Endothelial cell (in vitro differentiated cells): ENCODE measurements at regions not wholly inside any gene's neighbourhood (a gene's known extent, or its start where the extent isn't known, plus 50 kb on each side); places are given as distances from the start of the nearest gene placed in this dataset.

Experiments used
- DNase-seq: peaks from one replicate; pipeline ENCODE4 v3.0.0; 2021; ENCODE audit warnings: low spot score
- H3K27ac Mint-ChIP-seq: one replicate; pipeline ENCODE4 v1.8.0; 2021; ENCODE audit warnings: mixed read lengths, inconsistent platforms; ENCODE audit not compliant: unreplicated experiment
- H3K27me3 Mint-ChIP-seq: one replicate; pipeline ENCODE4 v1.8.0; 2021; ENCODE audit warnings: mild to moderate bottlenecking, moderate library complexity, mixed read lengths, inconsistent platforms; ENCODE audit not compliant: unreplicated experiment
- H3K36me3 Mint-ChIP-seq: one replicate; pipeline ENCODE4 v1.8.0; 2021; ENCODE audit warnings: mild to moderate bottlenecking, low read depth, mixed read lengths, inconsistent platforms; ENCODE audit not compliant: unreplicated experiment
- H3K4me1 Mint-ChIP-seq: one replicate; pipeline ENCODE4 v1.8.0; 2021; ENCODE audit warnings: mild to moderate bottlenecking, mixed read lengths, inconsistent platforms; ENCODE audit not compliant: unreplicated experiment
- H3K4me3 Mint-ChIP-seq: one replicate; pipeline ENCODE4 v1.8.0; 2021; ENCODE audit warnings: mild to moderate bottlenecking, mixed read lengths, inconsistent platforms; ENCODE audit not compliant: unreplicated experiment
- H3K9me3 Mint-ChIP-seq: one replicate; pipeline ENCODE4 v1.8.0; 2021; ENCODE audit warnings: mixed read lengths, inconsistent platforms; ENCODE audit not compliant: unreplicated experiment
- CTCF ChIP-seq: fragments of 200-600 bp; sonication (generic); IDR thresholded peaks from one replicate; pipeline ENCODE4 v1.5.0; 2021; ENCODE audit warnings: antibody characterized with exemption; ENCODE audit not compliant: unreplicated experiment

DNA sequence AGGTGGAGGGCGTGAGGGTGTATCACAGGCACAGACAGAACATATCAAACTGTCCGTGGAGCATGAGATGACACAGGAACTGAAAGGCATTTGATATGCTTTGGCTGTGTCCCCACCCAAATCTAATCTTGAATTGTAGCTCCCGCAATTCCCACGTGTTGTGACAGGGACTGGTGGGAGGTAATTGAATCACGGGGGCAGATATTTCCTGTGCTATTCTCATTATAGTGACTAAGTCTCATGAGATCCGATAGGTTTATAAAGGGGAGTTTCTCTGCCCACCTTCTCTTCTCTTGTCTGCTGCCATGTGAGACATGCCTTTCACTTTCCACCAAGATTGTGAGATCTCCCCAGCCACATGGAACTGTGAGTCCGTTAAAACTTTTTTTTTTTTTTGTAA lies 123.1 kb upstream of the PIEZO2 start:
- no peak overlapping the region for H3K27ac Mint-ChIP-seq
- H3K27me3 Mint-ChIP-seq: peaks cover 2% of the 10 kb centered on the region
- H3K4me1 Mint-ChIP-seq: peaks cover 12% of the 10 kb centered on the region
- no peak for DNase-seq
- H3K36me3 Mint-ChIP-seq: no peaks in the 10 kb centered on the region
- H3K4me3 Mint-ChIP-seq: no peak overlapping the region
- no peaks in the 10 kb centered on the region for H3K9me3 Mint-ChIP-seq
- no peak for TF ChIP-seq CTCF

GRCh38 chr18:11271954-11272353 lies 122.6 kb upstream of the PIEZO2 start:
- no peak for TF ChIP-seq CTCF
- Mint-ChIP-seq H3K4me3 (no peak overlapping the region), H3K4me1 (peaks cover 12% of the 10 kb centered on the region), H3K27ac (no peak overlapping the region), H3K36me3 (no peaks in the 10 kb centered on the region), H3K27me3 (peaks cover 2% of the 10 kb centered on the region), H3K9me3 (no peaks in the 10 kb centered on the region)
- DNase-seq: no peak

- DNase-seq: no peak
- Mint-ChIP-seq H3K9me3 (no peaks in the 10 kb centered on the region), H3K36me3 (no peaks in the 10 kb centered on the region), H3K27ac (no peak overlapping the region), H3K4me3 (no peak overlapping the region), H3K4me1 (peaks cover 12% of the 10 kb centered on the region), H3K27me3 (peaks cover 2% of the 10 kb centered on the region)
- no peak for TF ChIP-seq CTCF
Measured at GRCh38 chr18:11269257-11269656, 119.9 kb upstream of the PIEZO2 start.

DNA sequence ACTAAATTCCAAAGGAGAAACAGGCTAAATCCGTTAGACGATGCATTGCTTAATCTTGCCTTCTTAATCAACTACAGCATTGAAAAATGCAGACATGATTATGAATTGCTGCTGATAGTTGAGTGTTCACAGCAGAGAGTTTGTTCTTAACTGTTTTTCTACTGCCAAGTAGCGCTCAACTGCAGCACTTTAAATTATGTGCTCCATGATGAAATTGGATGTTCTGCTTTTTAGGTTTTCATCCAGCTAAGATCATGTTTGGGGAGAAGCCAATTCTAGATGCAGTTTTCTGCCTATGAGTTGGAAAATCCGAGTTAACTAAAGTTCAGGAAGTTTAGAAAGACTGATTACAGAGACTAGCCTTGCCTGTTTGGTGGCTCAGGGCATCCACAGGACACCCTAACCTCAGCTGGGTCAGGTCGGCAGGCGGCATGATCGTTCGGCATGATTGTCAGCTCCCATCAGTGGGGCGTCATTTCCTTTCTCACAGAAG lies 119.4 kb upstream of the PIEZO2 start:
- H3K4me3 Mint-ChIP-seq: no peak overlapping the region
- H3K9me3 Mint-ChIP-seq: no peaks in the 10 kb centered on the region
- H3K36me3 Mint-ChIP-seq: no peaks in the 10 kb centered on the region
- no peak for TF ChIP-seq CTCF
- H3K4me1 Mint-ChIP-seq: peaks cover 12% of the 10 kb centered on the region
- no peak for DNase-seq
- H3K27ac Mint-ChIP-seq: no peak overlapping the region
- H3K27me3 Mint-ChIP-seq: peaks cover 2% of the 10 kb centered on the region

DNA sequence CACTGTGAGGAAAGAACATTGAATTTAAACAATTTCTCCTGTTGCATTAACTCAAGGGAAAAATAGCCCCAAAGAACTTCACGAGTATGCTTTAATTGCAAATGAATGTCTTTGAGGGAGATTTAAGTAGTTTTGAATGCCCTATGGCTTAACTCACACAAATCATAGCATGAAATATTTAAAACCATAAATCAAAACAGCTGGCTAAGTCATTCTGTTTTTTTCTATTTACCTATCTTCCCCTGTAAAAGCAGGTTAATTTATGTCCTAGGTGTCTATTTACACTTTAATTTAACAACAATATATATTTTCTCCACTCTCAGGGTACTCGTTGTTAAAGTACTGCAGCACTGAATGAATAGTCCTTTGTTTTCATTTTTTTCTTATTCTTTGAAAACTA lies 118.8 kb upstream of the PIEZO2 start:
- H3K9me3 Mint-ChIP-seq: no peaks in the 10 kb centered on the region

More for the DNA sequence above, 118.8 kb upstream of the PIEZO2 start:
- DNase-seq: no peak
- TF ChIP-seq CTCF: no peak
- no peaks in the 10 kb centered on the region for H3K27me3 Mint-ChIP-seq
- peaks cover 4% of the 10 kb centered on the region for H3K36me3 Mint-ChIP-seq
- peaks cover 12% of the 10 kb centered on the region for H3K4me1 Mint-ChIP-seq
- H3K4me3 Mint-ChIP-seq: no peak overlapping the region
- no peak overlapping the region for H3K27ac Mint-ChIP-seq
